NCI-H2171 (cell line): ENCODE measurements at regions not wholly inside any gene's neighbourhood (a gene's known extent, or its start where the extent isn't known, plus 50 kb on each side); places are given as distances from the start of the nearest gene placed in this dataset.

Experiments used
- DNase-seq: peaks from one replicate; lab custom pipeline; 2025; lab: John Stamatoyannopoulos, UW

- no peak for DNase-seq
Observed at GRCh38 chr1:90558754-90559378, 158.2 kb downstream of the BARHL2 start.

DNA sequence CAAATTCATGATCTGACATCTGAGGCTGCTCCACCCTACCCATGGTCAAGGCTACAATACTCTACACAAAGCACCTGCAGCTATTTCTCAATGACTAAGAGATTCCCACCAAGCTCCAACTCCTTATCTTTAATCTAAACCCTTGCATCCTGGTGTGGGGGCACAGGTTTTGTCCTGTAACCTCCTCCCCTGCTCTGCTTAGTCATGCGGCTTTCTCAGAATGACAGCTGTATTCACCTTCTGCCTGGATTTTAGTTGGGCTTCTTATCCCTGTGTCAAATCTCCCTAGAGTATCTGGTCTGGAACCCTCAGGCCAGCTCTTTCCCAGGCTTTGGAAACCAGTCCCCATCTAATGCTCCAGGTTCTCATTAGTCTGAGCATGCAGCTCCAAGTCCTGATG lies 159.0 kb downstream of the BARHL2 start:
- no peak for DNase-seq

DNA sequence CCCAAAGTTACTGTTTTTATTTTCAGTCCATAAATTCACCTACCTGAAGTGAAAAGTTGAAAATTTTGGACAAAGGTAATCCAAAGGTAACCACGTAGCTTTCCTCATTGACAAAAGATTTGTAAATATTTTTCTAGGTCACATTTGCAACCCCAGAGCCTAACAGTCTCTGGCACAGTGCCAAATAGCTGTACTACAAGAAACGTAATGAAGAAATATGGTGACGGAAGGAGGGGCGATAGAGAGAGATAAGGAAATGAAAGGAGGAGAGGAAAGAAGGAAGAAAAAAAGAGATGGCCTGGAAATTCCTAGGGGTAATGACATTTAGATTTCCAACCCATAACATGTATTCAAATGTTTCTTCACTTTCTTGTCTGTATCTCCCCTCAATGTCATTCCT lies 159.4 kb downstream of the BARHL2 start:
- no peak for DNase-seq

DNA sequence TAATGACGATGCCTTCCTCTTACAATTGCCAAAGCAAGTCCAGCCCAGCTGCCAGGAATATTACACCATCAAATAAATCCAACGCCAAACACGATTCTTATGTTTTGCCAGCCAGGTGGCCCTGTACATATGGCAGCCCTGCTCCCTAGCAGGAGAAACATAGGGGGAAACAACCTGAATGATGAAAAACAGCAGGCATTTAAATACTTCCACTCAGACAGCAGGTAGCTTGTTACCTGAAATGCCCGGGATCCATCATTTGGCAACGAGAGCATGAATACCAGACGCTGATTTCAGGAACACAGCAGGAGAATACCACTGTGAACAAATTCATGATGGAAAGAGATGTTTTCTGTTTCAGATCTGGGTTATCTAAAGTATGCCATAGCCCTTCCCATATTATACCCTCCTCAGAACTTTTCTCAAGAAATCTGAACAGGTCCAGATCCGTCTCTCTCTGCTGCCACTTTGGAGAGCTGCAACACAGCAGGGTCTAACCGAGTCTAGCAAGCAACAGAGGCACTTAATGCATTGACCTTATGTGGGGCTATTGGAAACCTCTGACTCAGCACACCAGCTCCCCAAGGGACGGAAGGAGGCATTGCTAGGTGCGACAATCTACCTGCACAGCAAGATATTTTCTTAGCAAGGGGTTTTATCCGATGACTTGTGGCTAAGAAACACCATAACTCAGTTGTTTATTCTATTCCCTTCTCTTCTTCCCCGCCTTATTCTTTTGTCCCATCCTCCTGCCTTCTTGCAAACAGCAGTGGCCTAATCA lies 166.3 kb downstream of the BARHL2 start:
- DNase-seq = no peak

DNA sequence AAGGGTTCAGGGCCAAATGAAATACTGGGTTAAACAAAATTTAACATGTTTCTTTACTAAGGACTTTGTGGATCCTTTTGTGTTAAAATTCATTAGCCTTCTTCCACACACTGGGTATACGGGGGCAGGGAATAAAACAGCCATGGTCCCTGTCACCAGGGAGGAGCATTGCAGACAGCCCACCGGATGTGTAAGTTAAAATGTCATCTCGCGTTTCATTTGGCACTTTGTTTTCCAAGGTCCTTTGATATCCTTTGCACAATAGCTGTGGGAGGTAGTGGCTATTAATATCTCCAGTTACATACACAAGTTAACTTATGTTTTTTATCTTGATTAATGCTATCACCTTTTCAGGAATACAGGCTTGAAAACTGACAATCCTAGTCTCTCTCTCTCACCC lies 172.7 kb downstream of the BARHL2 start:
- DNase-seq = no peak

DNA sequence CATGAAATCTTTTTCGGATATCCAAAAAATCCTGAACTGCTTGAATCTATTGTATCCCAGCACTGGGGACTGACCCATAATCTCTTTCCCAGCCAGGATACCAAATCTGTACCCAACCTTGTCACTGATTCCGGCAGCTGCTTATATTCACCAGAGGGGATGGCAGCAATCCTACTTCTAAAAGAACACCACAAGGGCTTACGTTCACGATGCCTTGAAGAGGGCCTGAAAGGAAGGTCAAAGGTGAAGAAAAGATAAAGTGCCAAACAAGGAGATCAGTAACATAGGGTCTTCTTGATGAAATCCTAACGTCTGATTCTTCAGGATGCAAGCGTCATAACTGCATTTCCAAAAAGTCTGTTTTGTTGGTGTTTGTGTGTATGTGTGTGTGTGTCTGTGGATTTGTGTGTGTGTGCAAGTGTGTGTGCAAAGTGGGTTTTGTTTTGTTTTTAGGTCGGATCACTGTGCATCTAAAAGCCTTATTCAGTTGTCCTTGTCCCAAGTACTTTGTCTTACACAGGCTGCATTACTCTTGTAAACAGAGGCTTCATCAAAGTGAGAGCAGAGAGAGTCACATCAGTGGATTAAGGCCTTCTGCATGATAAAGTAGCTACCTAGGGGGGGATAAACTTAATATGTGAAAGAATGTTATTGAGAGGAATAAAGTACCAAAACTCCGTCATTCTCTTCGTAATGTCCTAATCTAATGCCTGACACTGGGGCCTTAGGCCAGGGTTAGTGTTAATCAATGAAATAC lies 179.3 kb downstream of the BARHL2 start:
- no peak for DNase-seq

DNA sequence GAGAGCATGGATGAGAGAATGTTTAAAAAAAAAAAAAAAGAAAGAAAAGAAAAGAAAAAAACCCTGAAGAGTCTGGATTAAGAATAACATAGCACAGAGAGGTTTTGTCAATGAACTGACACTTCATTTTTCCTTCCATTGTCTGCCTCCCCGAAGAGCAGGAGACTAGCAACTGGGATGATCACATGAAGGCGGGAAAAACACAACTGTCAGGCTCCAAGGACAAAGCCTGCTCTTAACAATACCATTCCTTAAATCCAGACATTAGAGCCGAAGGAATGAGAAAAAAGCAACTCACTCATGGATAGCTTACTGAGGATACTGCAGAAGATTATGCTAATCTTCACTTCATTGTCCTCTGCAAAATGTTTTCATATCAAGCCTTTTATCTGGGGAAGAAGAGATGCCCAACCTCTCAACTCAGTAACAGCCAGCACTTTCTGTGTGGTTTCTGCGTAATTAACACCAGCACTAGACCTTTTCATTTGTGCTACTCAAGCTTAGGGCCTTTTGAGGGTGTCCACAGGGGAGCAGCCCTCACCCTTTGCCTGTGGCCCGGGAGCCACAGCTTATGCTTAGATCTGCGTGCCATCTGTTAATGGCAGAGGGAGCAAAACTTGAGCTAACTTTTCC lies 182.3 kb downstream of the BARHL2 start:
- no peak for DNase-seq

GRCh38 chr1:90534116-90534515 lies 183.0 kb downstream of the BARHL2 start:
- no peak for DNase-seq

GRCh38 chr1:90526954-90527353 lies 190.1 kb downstream of the BARHL2 start:
- DNase-seq = no peak

DNA sequence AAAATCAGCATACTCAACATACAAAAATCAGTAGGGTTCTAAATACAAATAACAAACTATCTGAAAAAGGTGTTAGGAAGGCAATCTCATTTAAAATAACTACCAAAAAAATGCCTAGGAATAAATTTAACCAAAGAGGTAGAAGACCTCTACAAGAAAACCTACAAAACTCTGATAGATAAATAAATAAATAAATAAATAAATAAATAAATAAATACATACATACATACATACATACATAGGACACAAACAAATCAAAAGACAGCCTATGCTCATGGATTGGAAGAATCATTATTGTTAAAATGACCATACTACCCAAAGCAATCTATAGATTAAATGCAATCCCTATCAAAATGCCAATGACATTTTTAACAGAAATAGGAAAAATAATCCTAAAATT lies 194.7 kb downstream of the BARHL2 start:
- DNase-seq = no peak

DNA sequence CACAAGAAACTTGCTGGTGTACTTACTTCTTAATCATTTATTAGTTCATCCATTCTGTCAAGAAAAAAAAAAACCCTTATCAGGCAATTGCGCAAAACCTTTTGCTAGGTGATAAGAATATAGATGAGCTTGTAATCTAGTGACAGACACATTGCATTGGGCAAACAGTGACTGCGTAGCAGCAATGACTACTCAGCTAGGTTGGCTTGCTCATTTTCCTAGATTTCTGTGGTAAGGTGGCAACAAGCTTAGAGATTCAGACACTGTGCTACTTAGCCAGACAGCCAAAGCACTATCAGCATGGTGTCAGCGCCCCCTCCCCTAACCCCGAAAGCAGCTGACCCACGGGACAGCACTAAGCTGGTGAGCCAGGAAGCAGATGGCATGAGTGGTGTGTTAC lies 203.1 kb downstream of the BARHL2 start:
- DNase-seq = no peak

DNA sequence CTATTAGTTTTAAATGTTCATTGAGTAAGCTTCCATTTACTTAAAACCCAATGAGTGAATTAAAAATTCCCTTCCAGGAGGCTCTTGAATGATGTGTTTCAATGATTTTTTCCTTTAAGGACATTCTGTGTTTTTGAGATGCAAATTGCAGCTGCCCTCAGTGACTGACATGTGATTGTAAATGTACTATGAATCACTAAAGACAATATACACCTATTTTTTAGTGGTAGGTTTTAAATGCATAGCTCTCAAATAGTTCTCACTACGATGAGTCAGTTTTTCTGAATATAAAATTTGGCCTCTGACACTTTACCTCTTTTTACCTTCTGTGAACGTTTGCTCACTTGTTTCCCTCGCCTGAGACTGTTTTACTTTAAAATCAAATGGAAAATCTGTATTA lies 204.7 kb downstream of the BARHL2 start:
- no peak for DNase-seq

DNA sequence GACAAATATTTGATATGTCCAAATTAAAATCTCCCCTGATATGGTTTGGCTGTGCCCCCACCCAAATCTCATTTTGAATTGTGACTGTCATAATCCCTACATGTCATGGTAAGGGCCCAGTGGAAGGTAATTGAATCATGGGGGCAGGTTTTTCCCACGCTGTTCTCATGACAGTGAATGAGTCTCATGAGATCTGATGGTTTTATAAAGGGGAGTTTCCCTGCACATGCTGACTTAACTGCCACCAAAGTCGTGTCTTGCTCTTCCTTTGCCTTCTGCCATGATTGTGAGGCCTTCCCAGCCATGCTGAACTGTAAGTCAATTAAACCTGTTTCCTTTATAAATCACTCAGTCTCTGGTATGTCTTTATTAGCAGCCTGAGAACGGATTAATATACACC lies 207.0 kb downstream of the BARHL2 start:
- no peak for DNase-seq

GRCh38 chr1:90509225-90510048 lies 207.7 kb downstream of the BARHL2 start:
- no peak for DNase-seq

DNA sequence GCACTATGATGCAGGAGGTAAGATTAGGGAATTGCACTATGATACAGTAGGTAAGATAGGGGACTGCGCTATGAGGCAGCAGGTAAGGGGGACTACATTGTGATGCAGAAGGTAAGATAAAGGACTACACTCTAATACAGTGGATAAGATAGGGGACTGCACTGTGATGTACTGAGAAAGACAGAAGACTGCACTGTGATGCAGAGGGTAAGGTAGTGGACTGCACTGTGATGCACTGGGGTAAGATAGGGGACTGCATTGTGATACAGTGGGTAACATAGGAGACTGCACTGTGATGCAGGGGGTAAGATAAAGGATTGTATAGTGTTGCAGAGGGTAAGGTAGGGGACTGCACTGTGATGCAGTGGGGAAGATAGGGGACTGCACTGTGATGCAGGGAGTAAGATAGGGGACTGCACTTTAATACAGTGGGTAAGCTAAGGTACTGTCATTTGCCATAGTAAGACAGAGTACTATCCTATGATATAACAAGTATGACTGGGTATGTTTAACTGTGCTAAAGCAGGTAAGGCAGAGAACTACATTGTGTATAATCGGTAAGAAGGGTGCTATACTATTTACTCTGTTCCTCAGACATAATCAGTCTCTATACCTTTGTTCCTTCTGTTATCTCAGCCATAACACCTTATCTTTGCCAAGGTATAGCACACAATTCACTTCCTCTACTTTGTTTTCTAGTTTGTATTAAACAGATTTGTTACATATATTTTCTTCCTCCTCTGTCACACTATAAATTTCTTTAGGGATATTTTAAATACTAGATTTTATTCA lies 208.5 kb downstream of the BARHL2 start:
- no peak for DNase-seq

GRCh38 chr1:90507173-90507572 lies 209.9 kb downstream of the BARHL2 start:
- DNase-seq = no peak

DNA sequence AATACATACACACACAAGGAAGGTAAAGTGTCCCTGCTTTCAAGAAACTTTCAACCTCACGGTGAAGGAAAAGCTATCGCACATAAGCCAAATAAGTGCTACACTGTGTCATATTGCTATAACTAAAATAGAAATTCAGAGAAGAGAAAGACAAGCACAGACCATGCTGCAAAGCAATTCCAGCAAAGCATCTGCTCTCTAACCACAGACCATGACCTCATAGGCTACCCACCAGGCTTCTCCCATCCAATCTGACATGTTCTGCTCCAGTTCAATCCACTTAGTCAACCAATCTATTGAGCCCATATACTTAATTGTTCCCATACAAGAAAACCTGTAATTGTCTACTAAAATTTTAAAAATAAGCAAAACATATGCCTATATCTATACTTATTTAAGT lies 211.3 kb downstream of the BARHL2 start:
- DNase-seq = no peak

DNA sequence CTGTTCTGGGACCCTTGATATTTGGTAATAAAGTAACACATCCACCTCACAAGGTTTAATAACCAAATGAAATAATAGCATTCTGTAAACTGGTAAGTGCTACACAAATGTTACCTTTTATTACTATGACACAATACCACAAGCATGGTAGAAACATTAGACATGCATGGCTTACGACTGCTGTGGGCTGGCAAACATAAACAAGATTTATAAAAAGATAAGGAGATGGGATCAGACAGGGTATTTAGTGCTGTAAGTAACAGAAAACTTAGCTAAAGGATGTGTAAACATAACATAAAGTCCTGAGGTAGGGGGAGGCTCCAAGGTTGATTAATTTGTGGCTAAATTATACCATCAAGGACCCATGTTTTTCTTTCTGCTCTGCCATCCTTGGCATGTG lies 212.6 kb downstream of the BARHL2 start:
- no peak for DNase-seq

- DNase-seq = no peak
Observed at GRCh38 chr1:90502696-90503095, 214.4 kb downstream of the BARHL2 start.

DNA sequence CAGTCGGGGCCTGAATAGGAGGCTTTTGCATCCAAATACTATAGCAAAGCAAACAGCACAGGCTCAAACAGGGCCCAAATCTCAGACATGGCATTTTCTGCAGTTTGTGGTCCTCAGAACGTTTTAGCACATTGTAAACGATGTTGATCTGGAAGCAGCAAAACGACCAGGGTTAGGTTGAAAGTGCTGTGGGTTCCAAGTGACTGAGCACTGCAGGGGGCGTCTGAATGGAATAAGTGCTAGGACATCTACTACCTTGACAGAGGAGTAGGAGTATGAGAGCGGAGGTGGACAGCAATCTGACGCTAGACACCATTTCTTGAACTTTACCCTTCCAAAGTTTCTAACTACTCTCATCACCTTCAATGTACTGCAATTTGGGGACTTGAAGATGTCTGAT lies 214.9 kb downstream of the BARHL2 start:
- no peak for DNase-seq

DNA sequence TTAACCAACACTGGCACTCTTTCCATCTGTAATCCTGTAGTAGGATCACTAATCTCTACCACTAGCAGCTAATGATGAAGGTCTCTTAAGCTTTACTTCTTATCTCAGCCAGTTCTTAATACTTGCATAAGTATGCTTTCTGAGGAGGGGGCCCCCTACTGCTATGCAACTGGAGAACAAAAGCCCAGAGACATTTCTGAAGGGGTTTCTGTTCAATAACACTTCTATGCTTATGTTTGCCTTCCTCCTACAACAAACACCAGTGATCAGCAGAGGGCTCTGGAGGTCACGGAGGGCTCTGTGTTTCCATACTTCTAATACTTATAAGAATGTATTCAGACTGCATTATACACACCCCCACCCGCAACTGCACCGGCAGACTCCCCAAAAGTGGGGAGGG lies 215.8 kb downstream of the BARHL2 start:
- no peak for DNase-seq
